ENCODE measurements at regions not wholly inside any gene's neighbourhood (a gene's known extent, or its start where the extent isn't known, plus 50 kb on each side); places are given as distances from the start of the nearest gene placed in this dataset.

- TF ChIP-seq CTCF (IDR thresholded peaks at IDR 0.05) (no peak), POLR2A (IDR thresholded peaks at IDR 0.05) (no peak)
These were observed 56.4 kb upstream of the BARX2 start for GRCh38 chr11:129319201-129319600.

Data from lower leg skin (tissue), 3 donors.